Activated CD4-positive, alpha-beta memory T cell treated with anti-CD3 and anti-CD28 coated beads for 36 hours (primary cell): ENCODE measurements at regions not wholly inside any gene's neighbourhood (a gene's known extent, or its start where the extent isn't known, plus 50 kb on each side); places are given as distances from the start of the nearest gene placed in this dataset.

Experiments
- CTCF ChIA-PET: fragments of 350-600 bp; sonication (Branson Sonifier 250); formaldehyde crosslinking; loops from one replicate; lab custom pipeline; 2021; ENCODE audit warnings: antibody characterized with exemption, inconsistent platforms; lab: Charles Lee
- POLR2A ChIA-PET: fragments of 350-600 bp; sonication (Branson Sonifier 250); formaldehyde crosslinking; loops from one replicate; lab custom pipeline; 2021; ENCODE audit warnings: antibody characterized with exemption; lab: Charles Lee
- DNase-seq: peaks from one replicate; pipeline ENCODE4 v3.0.0-alpha.2; 2020
- H3K27ac Mint-ChIP-seq: one replicate; pipeline ENCODE4 v1.8.0; 2021; ENCODE audit warnings: mixed read lengths
- H3K27me3 Mint-ChIP-seq: one replicate; pipeline ENCODE4 v1.8.0; 2021; ENCODE audit warnings: mixed read lengths
- H3K36me3 Mint-ChIP-seq: one replicate; pipeline ENCODE4 v1.8.0; 2021; ENCODE audit warnings: mixed read lengths
- H3K4me1 Mint-ChIP-seq: one replicate; pipeline ENCODE4 v1.8.0; 2021; ENCODE audit warnings: low read depth, mixed read lengths
- H3K4me3 Mint-ChIP-seq: one replicate; pipeline ENCODE4 v1.8.0; 2021; ENCODE audit warnings: mild to moderate bottlenecking, mixed read lengths
- H3K9me3 Mint-ChIP-seq: one replicate; pipeline ENCODE4 v1.8.0; 2021; ENCODE audit warnings: mixed read lengths
- intact Hi-C: fragments of 100-400 bp; cut with micrococcal nuclease; formaldehyde crosslinking; loops from one replicate; pipeline ENCODE4 v1.15.1; 2023

- intact Hi-C loops, result no loop called here
- ChIA-PET CTCF (no interaction called here), POLR2A (no interaction called here)
- Mint-ChIP-seq H3K4me1 (no peaks in the 10 kb centered on the region), H3K4me3 (no peak overlapping the region), H3K27me3 (no peaks in the 10 kb centered on the region), H3K36me3 (no peaks in the 10 kb centered on the region), H3K9me3 (peaks cover 9% of the 10 kb centered on the region), H3K27ac (no peak overlapping the region)
- no peak for DNase-seq
Measured at GRCh38 chr4:63361628-63362027, 1047.6 kb downstream of the TECRL start.

GRCh38 chr4:63361066-63361465 is 1048.2 kb downstream of the TECRL start:
- Mint-ChIP-seq H3K36me3 (no peaks in the 10 kb centered on the region), H3K27ac (no peak overlapping the region), H3K4me3 (no peak overlapping the region), H3K27me3 (no peaks in the 10 kb centered on the region), H3K9me3 (peaks cover 7% of the 10 kb centered on the region), H3K4me1 (no peaks in the 10 kb centered on the region)
- ChIA-PET CTCF (no interaction called here), POLR2A (no interaction called here)
- intact Hi-C loops, result no loop called here
- no peak for DNase-seq

- POLR2A ChIA-PET, result no interaction called here
- no peaks in the 10 kb centered on the region for H3K36me3 Mint-ChIP-seq
- intact Hi-C loops, result no loop called here
- no peaks in the 10 kb centered on the region for H3K4me1 Mint-ChIP-seq
- H3K4me3 Mint-ChIP-seq, result no peak overlapping the region
- CTCF ChIA-PET, result no interaction called here
- no peak overlapping the region for H3K27ac Mint-ChIP-seq
- peaks cover 32% of the 10 kb centered on the region for H3K9me3 Mint-ChIP-seq
- no peak for DNase-seq
- H3K27me3 Mint-ChIP-seq, result no peaks in the 10 kb centered on the region
Measured at GRCh38 chr4:63349674-63350025, 1059.6 kb downstream of the TECRL start.

- POLR2A ChIA-PET, result no interaction called here
- peaks cover 31% of the 10 kb centered on the region for H3K9me3 Mint-ChIP-seq
- no peaks in the 10 kb centered on the region for H3K27me3 Mint-ChIP-seq
- no peak for DNase-seq
- H3K27ac Mint-ChIP-seq, result no peak overlapping the region
- no peak overlapping the region for H3K4me3 Mint-ChIP-seq
- intact Hi-C loops, result no loop called here
- no peaks in the 10 kb centered on the region for H3K4me1 Mint-ChIP-seq
- H3K36me3 Mint-ChIP-seq, result no peaks in the 10 kb centered on the region
- CTCF ChIA-PET, result no interaction called here
Measured at GRCh38 chr4:63348735-63349673, 1060.2 kb downstream of the TECRL start.

GRCh38 chr4:63325140-63325539 is 1084.1 kb downstream of the TECRL start:
- no peaks in the 10 kb centered on the region for H3K27me3 Mint-ChIP-seq
- DNase-seq, result no peak
- no peaks in the 10 kb centered on the region for H3K4me1 Mint-ChIP-seq
- CTCF ChIA-PET, result no interaction called here
- H3K9me3 Mint-ChIP-seq, result peaks cover 22% of the 10 kb centered on the region
- intact Hi-C loops, result no loop called here
- POLR2A ChIA-PET, result no interaction called here
- no peaks in the 10 kb centered on the region for H3K36me3 Mint-ChIP-seq
- no peak overlapping the region for H3K4me3 Mint-ChIP-seq
- no peak overlapping the region for H3K27ac Mint-ChIP-seq

GRCh38 chr4:63316633-63317032 is 1092.6 kb downstream of the TECRL start:
- ChIA-PET POLR2A (no interaction called here), CTCF (no interaction called here)
- Mint-ChIP-seq H3K4me1 (no peaks in the 10 kb centered on the region), H3K36me3 (no peaks in the 10 kb centered on the region), H3K9me3 (peaks cover 6% of the 10 kb centered on the region), H3K27me3 (no peaks in the 10 kb centered on the region), H3K27ac (no peak overlapping the region), H3K4me3 (no peak overlapping the region)
- intact Hi-C loops, result no loop called here
- DNase-seq, result no peak

- no peak for DNase-seq
- CTCF ChIA-PET, result no interaction called here
- no peak overlapping the region for H3K27ac Mint-ChIP-seq
- H3K36me3 Mint-ChIP-seq, result no peaks in the 10 kb centered on the region
- intact Hi-C loops, result no loop called here
- H3K4me1 Mint-ChIP-seq, result no peaks in the 10 kb centered on the region
- H3K4me3 Mint-ChIP-seq, result no peak overlapping the region
- POLR2A ChIA-PET, result no interaction called here
- peaks cover 6% of the 10 kb centered on the region for H3K9me3 Mint-ChIP-seq
- H3K27me3 Mint-ChIP-seq, result no peaks in the 10 kb centered on the region
Measured at GRCh38 chr4:63315651-63316050, 1093.6 kb downstream of the TECRL start.

- DNase-seq, result no peak
- intact Hi-C loops, result no loop called here
- H3K36me3 Mint-ChIP-seq, result no peaks in the 10 kb centered on the region
- no peak overlapping the region for H3K27ac Mint-ChIP-seq
- H3K27me3 Mint-ChIP-seq, result no peaks in the 10 kb centered on the region
- no peaks in the 10 kb centered on the region for H3K4me1 Mint-ChIP-seq
- no peak overlapping the region for H3K4me3 Mint-ChIP-seq
- H3K9me3 Mint-ChIP-seq, result peaks cover 10% of the 10 kb centered on the region
- POLR2A ChIA-PET, result no interaction called here
- CTCF ChIA-PET, result no interaction called here
Measured at GRCh38 chr4:63308697-63309096, 1100.6 kb downstream of the TECRL start.

- ChIA-PET POLR2A (no interaction called here), CTCF (no interaction called here)
- H3K27me3 Mint-ChIP-seq, result no peaks in the 10 kb centered on the region
- H3K9me3 Mint-ChIP-seq, result peaks cover 17% of the 10 kb centered on the region
- intact Hi-C loops, result no loop called here
- no peaks in the 10 kb centered on the region for H3K36me3 Mint-ChIP-seq
- H3K4me3 Mint-ChIP-seq, result no peak overlapping the region
- no peaks in the 10 kb centered on the region for H3K4me1 Mint-ChIP-seq
- no peak for DNase-seq
- H3K27ac Mint-ChIP-seq, result no peak overlapping the region
Measured at GRCh38 chr4:63302792-63303191, 1106.5 kb downstream of the TECRL start.

- POLR2A ChIA-PET, result no interaction called here
- Mint-ChIP-seq H3K27me3 (no peaks in the 10 kb centered on the region), H3K4me3 (no peak overlapping the region), H3K27ac (no peak overlapping the region), H3K9me3 (peaks cover 17% of the 10 kb centered on the region), H3K4me1 (no peaks in the 10 kb centered on the region), H3K36me3 (no peaks in the 10 kb centered on the region)
- no peak for DNase-seq
- intact Hi-C loops, result no loop called here
- CTCF ChIA-PET, result no interaction called here
Measured at GRCh38 chr4:63302078-63302477, 1107.2 kb downstream of the TECRL start.

- no peak for DNase-seq
- POLR2A ChIA-PET, result no interaction called here
- Mint-ChIP-seq H3K4me3 (no peak overlapping the region), H3K36me3 (no peaks in the 10 kb centered on the region), H3K27ac (no peak overlapping the region), H3K27me3 (no peaks in the 10 kb centered on the region), H3K9me3 (peaks cover 8% of the 10 kb centered on the region), H3K4me1 (no peaks in the 10 kb centered on the region)
- CTCF ChIA-PET, result no interaction called here
- intact Hi-C loops, result no loop called here
Measured at GRCh38 chr4:63296773-63297172, 1112.5 kb downstream of the TECRL start.

- H3K9me3 Mint-ChIP-seq, result peaks cover 27% of the 10 kb centered on the region
- no peaks in the 10 kb centered on the region for H3K27me3 Mint-ChIP-seq
- POLR2A ChIA-PET, result no interaction called here
- H3K27ac Mint-ChIP-seq, result no peak overlapping the region
- no peak for DNase-seq
- CTCF ChIA-PET, result no interaction called here
- intact Hi-C loops, result no loop called here
- H3K4me3 Mint-ChIP-seq, result no peak overlapping the region
- no peaks in the 10 kb centered on the region for H3K4me1 Mint-ChIP-seq
- H3K36me3 Mint-ChIP-seq, result no peaks in the 10 kb centered on the region
Measured at GRCh38 chr4:63275491-63275890, 1133.8 kb downstream of the TECRL start.

GRCh38 chr4:63269156-63269555 is 1140.1 kb downstream of the TECRL start:
- H3K4me3 Mint-ChIP-seq, result no peak overlapping the region
- no peak for DNase-seq
- H3K4me1 Mint-ChIP-seq, result no peaks in the 10 kb centered on the region
- no peak overlapping the region for H3K27ac Mint-ChIP-seq
- intact Hi-C loops, result no loop called here
- H3K27me3 Mint-ChIP-seq, result no peaks in the 10 kb centered on the region
- ChIA-PET POLR2A (no interaction called here), CTCF (no interaction called here)
- no peaks in the 10 kb centered on the region for H3K36me3 Mint-ChIP-seq
- H3K9me3 Mint-ChIP-seq, result peaks cover 23% of the 10 kb centered on the region
